Calu3 (cell line): ENCODE measurements at regions not wholly inside any gene's neighbourhood (a gene's known extent, or its start where the extent isn't known, plus 50 kb on each side); places are given as distances from the start of the nearest gene placed in this dataset.

ENCODE experiments used
- BruUV-seq: library from RNA; stranded (reverse); fragments of 400-500 nt; replicated peaks from 2 replicates; lab custom pipeline; 2021; lab: Mats Ljungman, UMichigan
- CTCF ChIA-PET: fragments of 300-600 bp; sonication (Branson Sonifier 250); formaldehyde crosslinking; loops from one replicate; lab custom pipeline; 2022; ENCODE audit warnings: antibody characterized with exemption; lab: Charles Lee
- DNase-seq: peaks from one replicate; pipeline ENCODE4 v3.0.0; 2022
- H3K27ac Mint-ChIP-seq: one replicate; pipeline ENCODE4 v1.8.0; 2022; ENCODE audit warnings: mixed read lengths; ENCODE audit not compliant: unreplicated experiment
- H3K27me3 Mint-ChIP-seq: one replicate; pipeline ENCODE4 v1.8.0; 2022; ENCODE audit warnings: mixed read lengths; ENCODE audit not compliant: unreplicated experiment
- H3K36me3 Mint-ChIP-seq: one replicate; pipeline ENCODE4 v1.8.0; 2022; ENCODE audit warnings: mild to moderate bottlenecking, moderate library complexity, mixed read lengths; ENCODE audit not compliant: insufficient read depth, unreplicated experiment
- H3K4me1 Mint-ChIP-seq: one replicate; pipeline ENCODE4 v1.8.0; 2022; ENCODE audit warnings: mild to moderate bottlenecking, low read depth, mixed read lengths; ENCODE audit not compliant: unreplicated experiment
- H3K4me3 Mint-ChIP-seq: one replicate; pipeline ENCODE4 v1.8.0; 2022; ENCODE audit warnings: mild to moderate bottlenecking, low read depth, moderate library complexity, mixed read lengths; ENCODE audit not compliant: unreplicated experiment
- H3K9me3 Mint-ChIP-seq: one replicate; pipeline ENCODE4 v1.8.0; 2022; ENCODE audit warnings: low read depth, mixed read lengths; ENCODE audit not compliant: unreplicated experiment
- CTCF ChIP-seq: fragments of 200-600 bp; IDR thresholded peaks from one replicate; pipeline ENCODE4 v1.8.0; 2022; ENCODE audit warnings: antibody characterized with exemption; ENCODE audit not compliant: unreplicated experiment
- intact Hi-C: fragments of 100-400 bp; cut with micrococcal nuclease; formaldehyde crosslinking; loops from one replicate; pipeline ENCODE4 v1.10.0; 2022; ENCODE audit not compliant: unreplicated experiment

DNA sequence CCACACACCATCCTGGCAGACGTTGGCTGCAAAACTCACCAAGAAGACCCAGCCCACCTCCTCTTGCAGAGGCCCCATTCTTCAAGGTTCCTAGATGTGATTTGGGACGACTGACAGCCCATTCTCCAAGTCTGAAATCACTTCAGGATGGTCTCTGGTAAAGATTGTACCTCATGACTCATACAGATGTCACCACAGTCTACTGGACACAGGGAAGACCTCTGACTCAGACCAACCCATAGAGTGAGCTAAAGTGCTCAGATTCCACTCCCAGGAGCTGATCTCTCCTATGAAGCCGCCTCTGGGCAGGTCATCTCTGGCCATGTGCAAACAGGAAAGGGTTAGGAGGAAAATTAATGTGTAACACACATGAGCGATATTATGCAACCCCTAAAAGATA is 102.4 kb upstream of the VWC2 start:
- CTCF ChIA-PET, result no interaction called here
- DNase-seq, result no peak
- Mint-ChIP-seq H3K36me3 (no peaks in the 10 kb centered on the region), H3K27me3 (no peaks in the 10 kb centered on the region), H3K4me1 (no peaks in the 10 kb centered on the region), H3K27ac (no peak overlapping the region), H3K9me3 (peaks cover 17% of the 10 kb centered on the region), H3K4me3 (no peak overlapping the region)
- TF ChIP-seq CTCF, result no peak
- BruUV-seq, result no TSS peak
- intact Hi-C loops, result no loop called here

- H3K27ac Mint-ChIP-seq, result no peak overlapping the region
- H3K36me3 Mint-ChIP-seq, result no peaks in the 10 kb centered on the region
- H3K27me3 Mint-ChIP-seq, result no peaks in the 10 kb centered on the region
- peaks cover 25% of the 10 kb centered on the region for H3K9me3 Mint-ChIP-seq
- BruUV-seq, result no TSS peak
- CTCF ChIA-PET, result no interaction called here
- no peak overlapping the region for H3K4me3 Mint-ChIP-seq
- TF ChIP-seq CTCF, result no peak
- no peak for DNase-seq
- H3K4me1 Mint-ChIP-seq, result no peaks in the 10 kb centered on the region
- intact Hi-C loops, result no loop called here
These were observed 80.9 kb upstream of the VWC2 start for GRCh38 chr7:49692516-49692915.

GRCh38 chr7:49695971-49696370 is 77.5 kb upstream of the VWC2 start:
- CTCF ChIA-PET, result no interaction called here
- no peak overlapping the region for H3K27ac Mint-ChIP-seq
- no peak for TF ChIP-seq CTCF

DNA sequence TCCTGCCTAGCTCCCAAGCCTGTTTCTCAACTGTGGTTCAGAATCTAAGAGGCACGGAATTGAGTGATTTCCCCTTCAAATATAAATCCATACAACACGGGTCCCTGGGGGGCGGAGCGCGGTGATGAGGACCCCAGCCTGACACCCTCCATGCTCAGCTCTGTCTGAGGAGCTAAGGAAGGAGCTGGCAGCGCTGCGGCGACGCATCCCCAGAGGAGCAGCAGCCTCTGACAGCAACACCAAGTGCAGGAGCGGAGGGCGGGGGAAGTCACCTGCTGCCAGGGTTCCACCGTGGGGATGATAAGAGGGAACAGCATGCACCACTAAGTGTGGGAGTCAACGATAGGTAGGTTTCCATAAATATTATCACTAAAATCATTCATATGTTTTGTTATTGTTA is 72.6 kb upstream of the VWC2 start:
- intact Hi-C loops, result no loop called here
- Mint-ChIP-seq H3K4me1 (no peaks in the 10 kb centered on the region), H3K27me3 (no peaks in the 10 kb centered on the region), H3K27ac (no peak overlapping the region), H3K4me3 (no peak overlapping the region), H3K9me3 (peaks cover 22% of the 10 kb centered on the region), H3K36me3 (no peaks in the 10 kb centered on the region)
- DNase-seq, result no peak
- no TSS peak for BruUV-seq
- TF ChIP-seq CTCF, result no peak
- CTCF ChIA-PET, result no interaction called here

More at GRCh38 chr7:49695971-49696370, 77.5 kb upstream of the VWC2 start:
- no TSS peak for BruUV-seq
- DNase-seq, result no peak
- no peaks in the 10 kb centered on the region for H3K36me3 Mint-ChIP-seq
- intact Hi-C loops, result no loop called here
- no peak overlapping the region for H3K4me3 Mint-ChIP-seq
- peaks cover 30% of the 10 kb centered on the region for H3K9me3 Mint-ChIP-seq
- no peaks in the 10 kb centered on the region for H3K27me3 Mint-ChIP-seq
- no peaks in the 10 kb centered on the region for H3K4me1 Mint-ChIP-seq
